SJCRH30 (cell line): ENCODE measurements at regions not wholly inside any gene's neighbourhood (a gene's known extent, or its start where the extent isn't known, plus 50 kb on each side); places are given as distances from the start of the nearest gene placed in this dataset.

Experiments used
- DNase-seq, 2 experiments: peaks; one replicate each; pipeline ENCODE4 v3.0.0-alpha.2; 2015 to 2020
- H3K27ac ChIP-seq: fragments of 250-450 bp; sonication (Bioruptor Pico); 2 replicates; pipeline ENCODE4 v1.5.1; 2020; ENCODE audit warnings: mild to moderate bottlenecking, moderate library complexity
- H3K27me3 ChIP-seq: fragments of 250-450 bp; sonication (Bioruptor Pico); 2 replicates; pipeline ENCODE4 v1.5.1; 2020; ENCODE audit warnings: mild to moderate bottlenecking, moderate library complexity
- H3K36me3 ChIP-seq: fragments of 250-450 bp; sonication (Bioruptor Pico); 2 replicates; pipeline ENCODE4 v1.5.1; 2020; ENCODE audit warnings: mild to moderate bottlenecking, moderate library complexity
- H3K4me1 ChIP-seq: fragments of 250-450 bp; sonication (Bioruptor Pico); 2 replicates; pipeline ENCODE4 v1.5.1; 2020; ENCODE audit warnings: mild to moderate bottlenecking, moderate library complexity
- H3K4me3 ChIP-seq: fragments of 250-450 bp; sonication (Bioruptor Pico); 2 replicates; pipeline ENCODE4 v1.5.1; 2020; ENCODE audit warnings: mild to moderate bottlenecking, moderate library complexity
- H3K9me3 ChIP-seq: fragments of 250-450 bp; sonication (Bioruptor Pico); replicated peaks from 2 replicates; pipeline ENCODE4 v1.5.1; 2020; ENCODE audit warnings: mild to moderate bottlenecking, moderate library complexity

DNA sequence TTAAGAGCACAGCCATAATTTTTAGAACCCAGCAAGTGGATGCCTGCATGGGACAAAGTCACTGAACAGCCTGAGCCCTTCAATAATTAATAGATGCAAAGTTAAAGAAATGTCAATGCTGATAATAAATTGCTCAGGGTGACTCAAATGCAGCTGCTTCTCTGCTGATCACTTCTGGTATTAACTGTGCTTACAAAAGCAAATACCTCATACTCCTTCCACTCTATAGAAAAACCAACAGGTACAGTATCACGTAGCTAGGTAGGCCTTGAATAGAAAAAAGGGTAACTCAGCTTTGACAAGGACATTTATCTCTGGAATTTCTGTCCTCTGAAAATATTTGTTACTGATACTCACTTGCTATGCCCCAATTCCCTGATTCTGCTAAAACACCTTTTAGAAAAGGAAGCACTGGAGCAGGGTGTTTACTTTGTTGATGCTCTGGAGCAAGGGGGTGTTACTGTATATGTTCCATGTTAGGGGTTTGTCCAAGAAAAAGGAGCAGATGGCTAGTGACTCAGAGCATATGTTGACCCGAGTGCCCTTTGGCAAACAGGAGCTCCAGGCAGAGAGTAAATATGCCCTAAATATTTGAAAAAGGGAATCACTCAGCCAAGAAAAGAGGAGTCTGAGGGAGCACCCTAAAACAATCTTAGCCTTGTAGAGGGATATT lies 59.1 kb upstream of the RTN4 start:
- Histone ChIP-seq H3K27me3 (no peaks in the 10 kb centered on the region), H3K36me3 (no peaks in the 10 kb centered on the region), H3K4me3 (no peak overlapping the region), H3K4me1 (peaks cover 50% of the 10 kb centered on the region), H3K9me3 (no peaks in the 10 kb centered on the region), H3K27ac (peak overlapping the region; percentile 32)
- DNase-seq = peak; percentile 63 to 75

- no peaks in the 10 kb centered on the region for H3K27me3 ChIP-seq
- H3K4me1 ChIP-seq = peaks cover 50% of the 10 kb centered on the region
- no peak for DNase-seq
- H3K27ac ChIP-seq = peak overlapping the region; percentile 32; the same call in 1 of the 2 replicates
- H3K9me3 ChIP-seq = no peaks in the 10 kb centered on the region
- no peaks in the 10 kb centered on the region for H3K36me3 ChIP-seq
- H3K4me3 ChIP-seq = no peak overlapping the region
Measured at GRCh38 chr2:55108456-55109160, 58.4 kb upstream of the RTN4 start.

DNA sequence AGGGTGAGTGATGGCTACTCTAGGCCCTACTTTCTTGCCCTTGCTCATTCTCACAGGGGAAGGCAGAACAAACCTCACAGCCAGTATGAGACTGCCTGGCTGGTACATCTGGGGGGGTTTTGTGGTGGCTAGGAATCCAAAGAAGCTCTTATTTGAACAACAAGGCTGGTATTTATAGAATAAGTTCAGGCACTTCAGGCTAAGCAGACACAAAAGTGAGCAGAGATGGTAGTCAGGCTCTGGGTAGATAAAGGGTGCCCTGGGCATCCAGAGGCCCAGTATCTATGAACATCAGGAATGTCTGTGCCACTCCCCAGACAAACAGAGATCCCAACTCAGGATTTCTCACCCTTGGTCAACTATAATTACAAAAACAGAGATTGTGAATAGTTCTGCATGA lies 57.2 kb upstream of the RTN4 start:
- Histone ChIP-seq H3K4me1 (peaks cover 44% of the 10 kb centered on the region), H3K27me3 (no peaks in the 10 kb centered on the region), H3K36me3 (no peaks in the 10 kb centered on the region), H3K9me3 (no peaks in the 10 kb centered on the region), H3K4me3 (no peak overlapping the region), H3K27ac (no peak overlapping the region)
- no peak for DNase-seq

DNA sequence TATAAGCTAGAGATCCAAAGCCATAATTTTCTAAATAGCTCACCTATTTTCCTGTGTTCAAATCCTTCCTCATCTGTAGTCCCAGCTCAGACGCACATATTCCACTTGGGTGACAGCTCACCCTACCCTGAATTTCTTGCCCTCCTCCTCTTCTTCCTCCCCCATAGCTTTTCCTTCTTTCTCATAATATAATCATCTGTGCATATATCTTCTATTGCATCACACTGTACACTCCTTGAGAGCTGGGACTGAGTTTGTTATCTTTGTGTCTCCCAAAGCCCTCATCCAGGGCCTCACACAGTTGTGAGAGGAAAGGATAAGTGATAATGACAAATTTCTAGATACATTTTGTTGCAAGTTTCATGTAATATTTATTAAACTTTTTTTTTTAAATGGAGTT lies 55.9 kb upstream of the RTN4 start:
- no peak overlapping the region for H3K27ac ChIP-seq

DNA sequence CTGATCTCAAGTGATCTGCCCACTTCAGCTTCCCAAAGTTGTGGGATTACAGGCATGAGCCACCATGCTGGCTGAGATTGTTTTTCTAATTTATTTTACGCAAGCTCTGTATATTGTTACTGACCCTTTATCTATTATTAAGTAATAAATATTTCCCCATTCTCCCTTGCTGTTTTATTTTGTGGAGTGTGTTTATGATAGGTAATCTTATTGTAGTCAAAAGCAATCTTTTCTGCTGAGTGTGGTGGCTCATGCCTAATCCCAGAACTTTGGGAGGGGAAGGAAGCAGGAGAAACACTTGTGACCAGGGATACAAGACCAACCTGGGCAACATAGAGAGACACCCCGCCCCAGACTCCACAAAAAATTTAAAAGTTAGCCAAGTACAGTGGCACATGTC lies 55.2 kb upstream of the RTN4 start:
- Histone ChIP-seq H3K27me3 (no peaks in the 10 kb centered on the region), H3K4me3 (no peak overlapping the region), H3K27ac (no peak overlapping the region), H3K36me3 (no peaks in the 10 kb centered on the region; the same call in 1 of the 2 replicates), H3K4me1 (peaks cover 34% of the 10 kb centered on the region), H3K9me3 (no peaks in the 10 kb centered on the region)
- DNase-seq = no peak

More for the DNA sequence above, 55.9 kb upstream of the RTN4 start:
- H3K4me1 ChIP-seq = peaks cover 39% of the 10 kb centered on the region
- no peaks in the 10 kb centered on the region for H3K9me3 ChIP-seq
- H3K27me3 ChIP-seq = no peaks in the 10 kb centered on the region
- DNase-seq = no peak
- H3K36me3 ChIP-seq = no peaks in the 10 kb centered on the region; the same call in 1 of the 2 replicates
- no peak overlapping the region for H3K4me3 ChIP-seq

DNA sequence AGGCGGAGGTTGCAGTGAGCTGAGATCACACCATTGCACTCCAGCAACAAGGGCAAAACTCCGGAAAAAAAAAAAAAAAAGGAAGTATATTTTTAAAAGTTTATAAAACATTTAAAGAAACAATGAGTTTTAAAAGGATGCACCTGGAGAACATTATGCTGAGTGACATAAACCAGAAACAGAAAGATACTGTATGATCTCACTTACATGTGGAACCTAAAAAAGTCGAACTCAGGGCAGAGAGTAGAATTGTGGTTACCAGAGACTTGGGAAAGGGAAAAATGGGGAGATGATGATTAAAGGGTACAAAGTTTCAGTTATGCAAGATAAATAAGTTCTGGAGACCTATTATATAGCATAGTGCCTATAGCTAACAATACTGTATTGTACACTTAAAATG lies 52.8 kb upstream of the RTN4 start:
- Histone ChIP-seq H3K27me3 (no peaks in the 10 kb centered on the region), H3K9me3 (no peaks in the 10 kb centered on the region), H3K36me3 (no peaks in the 10 kb centered on the region; the same call in 1 of the 2 replicates), H3K4me1 (peaks cover 14% of the 10 kb centered on the region), H3K4me3 (no peak overlapping the region), H3K27ac (no peak overlapping the region)
- no peak for DNase-seq

DNA sequence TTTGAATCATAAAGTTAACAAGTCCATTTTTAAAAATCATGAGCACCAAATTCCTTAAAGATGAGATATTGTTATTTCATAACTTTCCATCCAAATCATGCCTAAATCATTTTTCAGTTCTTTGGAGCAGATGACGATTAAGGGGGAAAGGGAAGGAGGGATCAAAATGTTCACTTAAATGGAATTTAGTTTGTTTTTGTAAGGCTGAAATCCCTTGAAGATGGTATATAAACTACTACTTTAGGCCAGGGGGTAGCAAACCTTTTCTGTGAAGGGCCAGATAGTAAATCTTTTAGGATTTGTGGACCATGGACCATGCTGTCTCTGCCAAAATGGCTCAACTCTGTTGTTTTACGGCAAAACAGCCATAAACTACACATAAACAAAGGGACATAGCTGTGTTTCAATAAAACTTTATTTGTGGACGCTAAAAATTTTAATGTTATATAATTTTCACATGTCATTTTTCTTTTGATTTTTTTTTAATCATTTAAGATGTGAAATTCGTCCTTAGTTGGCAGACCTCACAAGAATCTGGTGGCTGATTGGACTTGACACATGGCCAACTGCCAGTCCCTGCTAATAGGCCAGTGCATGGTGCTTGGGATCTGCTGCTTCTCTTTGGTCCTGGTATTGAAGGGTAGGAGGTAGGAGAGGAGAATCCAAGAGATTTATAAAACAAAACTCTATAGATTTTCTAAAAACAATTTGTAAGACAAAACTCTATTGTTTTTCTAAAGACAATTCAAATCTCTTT lies 52.0 kb upstream of the RTN4 start:
- Histone ChIP-seq H3K4me3 (no peak overlapping the region), H3K36me3 (no peaks in the 10 kb centered on the region; the same call in 1 of the 2 replicates), H3K27ac (no peak overlapping the region), H3K9me3 (no peaks in the 10 kb centered on the region), H3K4me1 (peaks cover 18% of the 10 kb centered on the region), H3K27me3 (no peaks in the 10 kb centered on the region)
- DNase-seq = no peak

DNA sequence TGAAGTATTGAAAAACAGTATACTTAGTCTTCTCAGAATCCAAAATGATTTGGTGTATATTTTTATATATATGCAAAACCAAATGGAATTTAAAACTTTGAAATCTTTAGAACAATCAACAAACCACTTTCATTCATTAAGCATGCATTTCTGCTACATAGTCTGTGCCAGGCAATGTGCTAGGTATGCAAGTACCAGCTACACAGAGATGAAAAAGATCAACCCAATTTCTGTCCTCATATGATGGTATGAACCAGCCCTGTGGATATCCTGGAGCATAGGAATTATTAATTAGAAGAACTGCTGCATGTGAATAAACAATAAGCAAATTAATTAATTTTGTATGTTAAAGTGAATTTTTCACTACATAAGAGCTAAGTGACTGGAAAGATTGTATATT lies 51.2 kb upstream of the RTN4 start:
- Histone ChIP-seq H3K9me3 (no peaks in the 10 kb centered on the region), H3K4me1 (peaks cover 25% of the 10 kb centered on the region), H3K36me3 (no peaks in the 10 kb centered on the region; the same call in 1 of the 2 replicates), H3K27ac (no peak overlapping the region), H3K27me3 (no peaks in the 10 kb centered on the region), H3K4me3 (no peak overlapping the region)
- DNase-seq = no peak

DNA sequence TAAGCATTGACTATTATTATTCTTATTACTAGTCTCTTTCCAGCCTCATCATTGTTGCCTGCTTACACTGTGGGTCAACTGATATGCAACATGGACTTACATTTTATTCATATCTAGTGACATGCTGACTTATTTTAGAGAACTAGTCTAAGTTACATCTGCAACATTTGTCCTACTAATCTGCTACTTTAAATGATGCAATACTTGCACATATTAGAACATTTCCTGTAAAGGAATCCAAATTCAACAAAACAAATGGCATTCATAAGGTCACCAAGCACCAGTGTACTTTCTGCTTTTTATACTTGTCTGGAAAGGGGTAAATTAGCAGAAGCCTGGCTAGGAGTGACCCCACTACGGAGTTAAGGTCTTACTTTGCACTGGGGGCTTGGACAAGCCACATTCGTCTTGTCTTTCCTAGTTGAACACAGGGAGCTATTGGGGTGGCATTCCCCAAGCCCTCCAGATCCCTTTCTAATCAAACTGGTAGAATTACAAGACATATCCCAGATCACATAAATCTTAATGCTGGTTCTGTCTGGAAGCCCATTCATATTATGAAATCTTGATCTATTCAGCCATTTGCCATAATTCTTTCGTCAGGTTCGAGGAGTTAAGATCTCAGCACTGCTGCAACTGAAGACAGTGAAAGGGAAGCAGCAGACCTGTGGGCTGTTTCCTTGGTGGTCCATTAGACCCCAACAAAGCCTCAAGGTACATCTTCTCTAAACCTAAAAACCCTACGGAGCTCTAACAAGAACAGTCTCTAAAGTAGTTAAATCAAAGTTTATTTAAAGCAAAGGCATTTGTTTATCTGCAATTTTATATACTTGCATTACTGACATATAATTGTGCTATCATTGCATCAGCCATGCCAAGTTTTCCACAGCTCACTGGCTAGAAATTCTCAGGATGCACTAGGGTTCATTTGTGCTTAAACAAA lies 49.9 kb upstream of the RTN4 start:
- Histone ChIP-seq H3K4me1 (peaks cover 25% of the 10 kb centered on the region), H3K4me3 (no peak overlapping the region)
- no peak for DNase-seq

More for the DNA sequence above, 49.9 kb upstream of the RTN4 start:
- Histone ChIP-seq H3K27me3 (no peaks in the 10 kb centered on the region), H3K9me3 (no peaks in the 10 kb centered on the region), H3K36me3 (no peaks in the 10 kb centered on the region; the same call in 1 of the 2 replicates), H3K27ac (no peak overlapping the region)
